Skeletal muscle tissue (tissue), 3 donors: ENCODE measurements at regions not wholly inside any gene's neighbourhood (a gene's known extent, or its start where the extent isn't known, plus 50 kb on each side); places are given as distances from the start of the nearest gene placed in this dataset.
A peak's percentile ranks its signal among the peaks of the same experiment; 100 is the strongest.
"Not testable (repeated sequence)": the region's sequence is repeated elsewhere in the genome, so short reads cannot be mapped to it uniquely, and the experiment has no call there.

ENCODE experiments used
- H3K27ac ChIP-seq: one replicate; pipeline ENCODE4 v1.7.0; 2013; ENCODE audit warnings: mild to moderate bottlenecking, low read depth, low read length, inconsistent platforms
- H3K27me3 ChIP-seq, 3 donors: one replicate each; pipeline ENCODE4 v1.7.0; 2013; ENCODE audit warnings: low read length in 3 of 3; ENCODE audit not compliant: control insufficient read depth in 3 of 3, insufficient read depth in 3 of 3
- H3K36me3 ChIP-seq, 3 donors: one replicate each; pipeline ENCODE4 v1.7.0; 2013; ENCODE audit warnings: low read length in 3 of 3; ENCODE audit not compliant: control insufficient read depth in 3 of 3, insufficient read depth in 3 of 3
- H3K4me1 ChIP-seq, 3 donors: one replicate each; pipeline ENCODE4 v1.7.0; 2013; ENCODE audit warnings: low read length in 3 of 3, mild to moderate bottlenecking in 3 of 3; ENCODE audit not compliant: control insufficient read depth in 3 of 3, insufficient read depth in 3 of 3
- H3K4me3 ChIP-seq, 3 donors: one replicate each; pipeline ENCODE4 v1.7.0; 2013; ENCODE audit warnings: low read length in 3 of 3
- H3K9ac ChIP-seq, 3 donors: one replicate each; pipeline ENCODE4 v1.7.0; 2013; ENCODE audit warnings: low read length in 3 of 3, mild to moderate bottlenecking in 3 of 3, moderate library complexity in 2 of 3, low read depth in 1 of 3
- H3K9me3 ChIP-seq, 3 donors: one replicate each; pipeline ENCODE4 v1.7.0; 2013; ENCODE audit warnings: low read length in 3 of 3; ENCODE audit not compliant: control insufficient read depth in 3 of 3
- donor health status: Osteomylitis.

- Histone ChIP-seq H3K9ac (peak overlapping the region in 1 of 3 donors; percentile 66), H3K27ac (peak overlapping the region; percentile 65), H3K27me3 (peaks cover 6 to 24% (median 20%) of the 10 kb centered on the region in 3 donors), H3K4me1 (peaks cover 0 to 15% (median 10%) of the 10 kb centered on the region in 3 donors)
- H3K36me3 ChIP-seq, H3K9me3 ChIP-seq, H3K4me3 ChIP-seq: not testable (repeated sequence)
Observed at GRCh38 chr1:234785471-234785919, 175.5 kb upstream of the IRF2BP2 start.

GRCh38 chr1:234784108-234784507 is 174.1 kb upstream of the IRF2BP2 start:
- H3K4me1 ChIP-seq = peaks cover 0 to 15% (median 10%) of the 10 kb centered on the region in 3 donors
- not testable (repeated sequence) for H3K9me3 ChIP-seq, H3K9ac ChIP-seq, H3K36me3 ChIP-seq, H3K27ac ChIP-seq, H3K4me3 ChIP-seq
- H3K27me3 ChIP-seq = peaks cover 17 to 34% (median 32%) of the 10 kb centered on the region in 3 donors

- Histone ChIP-seq H3K27me3 (peaks cover 30 to 48% (median 45%) of the 10 kb centered on the region in 3 donors), H3K27ac (no peak overlapping the region), H3K4me3 (no peak overlapping the region), H3K4me1 (peaks cover 0 to 15% (median 13%) of the 10 kb centered on the region in 3 donors), H3K36me3 (no peaks in the 10 kb centered on the region), H3K9ac (no peak overlapping the region), H3K9me3 (no peaks in the 10 kb centered on the region)
Observed at GRCh38 chr1:234782791-234783190, 172.8 kb upstream of the IRF2BP2 start.

- H3K9me3 ChIP-seq = no peaks in the 10 kb centered on the region
- H3K27ac ChIP-seq = no peak overlapping the region
- peaks cover 36 to 53% (median 51%) of the 10 kb centered on the region in 3 donors for H3K27me3 ChIP-seq
- peaks cover 0 to 15% (median 13%) of the 10 kb centered on the region in 3 donors for H3K4me1 ChIP-seq
- H3K9ac ChIP-seq = no peak overlapping the region
- no peaks in the 10 kb centered on the region for H3K36me3 ChIP-seq
- H3K4me3 ChIP-seq = no peak overlapping the region
Observed at GRCh38 chr1:234782105-234782751, 172.2 kb upstream of the IRF2BP2 start.

- Histone ChIP-seq H3K27me3 (peaks cover 44 to 61% (median 59%) of the 10 kb centered on the region in 3 donors), H3K27ac (peak overlapping the region; percentile 4)
Observed at GRCh38 chr1:234781241-234782065, 171.5 kb upstream of the IRF2BP2 start.

GRCh38 chr1:234780531-234781162 is 170.7 kb upstream of the IRF2BP2 start:
- Histone ChIP-seq H3K9me3 (no peaks in the 10 kb centered on the region), H3K27ac (peak overlapping the region; percentile 4), H3K4me1 (peaks cover 0 to 15% (median 13%) of the 10 kb centered on the region in 3 donors), H3K4me3 (no peak overlapping the region), H3K36me3 (no peaks in the 10 kb centered on the region), H3K27me3 (peaks cover 46 to 64% (median 61%) of the 10 kb centered on the region in 3 donors), H3K9ac (no peak overlapping the region)

More at GRCh38 chr1:234781241-234782065, 171.5 kb upstream of the IRF2BP2 start:
- Histone ChIP-seq H3K4me3 (no peak overlapping the region), H3K4me1 (peaks cover 0 to 15% (median 13%) of the 10 kb centered on the region in 3 donors), H3K9ac (no peak overlapping the region), H3K36me3 (no peaks in the 10 kb centered on the region), H3K9me3 (no peaks in the 10 kb centered on the region)

GRCh38 chr1:234780112-234780511 is 170.1 kb upstream of the IRF2BP2 start:
- Histone ChIP-seq H3K27ac (no peak overlapping the region), H3K36me3 (no peaks in the 10 kb centered on the region), H3K9me3 (no peaks in the 10 kb centered on the region), H3K27me3 (peaks cover 46 to 64% (median 61%) of the 10 kb centered on the region in 3 donors), H3K4me1 (peaks cover 0 to 15% (median 13%) of the 10 kb centered on the region in 3 donors), H3K4me3 (no peak overlapping the region), H3K9ac (no peak overlapping the region)

- not testable (repeated sequence) for H3K36me3 ChIP-seq, H3K27ac ChIP-seq, H3K4me3 ChIP-seq, H3K9ac ChIP-seq, H3K9me3 ChIP-seq
- peaks cover 46 to 64% (median 61%) of the 10 kb centered on the region in 3 donors for H3K27me3 ChIP-seq
- peaks cover 0 to 15% (median 13%) of the 10 kb centered on the region in 3 donors for H3K4me1 ChIP-seq
Observed at GRCh38 chr1:234779600-234779999, 169.6 kb upstream of the IRF2BP2 start.

GRCh38 chr1:234779160-234779538 is 169.2 kb upstream of the IRF2BP2 start:
- H3K4me1 ChIP-seq = peaks cover 0 to 15% (median 13%) of the 10 kb centered on the region in 3 donors
- no peak overlapping the region for H3K9ac ChIP-seq
- no peak overlapping the region for H3K27ac ChIP-seq
- H3K9me3 ChIP-seq = no peaks in the 10 kb centered on the region
- H3K36me3 ChIP-seq = no peaks in the 10 kb centered on the region
- no peak overlapping the region for H3K4me3 ChIP-seq
- H3K27me3 ChIP-seq = peaks cover 46 to 64% (median 61%) of the 10 kb centered on the region in 3 donors
